ENCODE measurements at regions not wholly inside any gene's neighbourhood (a gene's known extent, or its start where the extent isn't known, plus 50 kb on each side); places are given as distances from the start of the nearest gene placed in this dataset.

DNA sequence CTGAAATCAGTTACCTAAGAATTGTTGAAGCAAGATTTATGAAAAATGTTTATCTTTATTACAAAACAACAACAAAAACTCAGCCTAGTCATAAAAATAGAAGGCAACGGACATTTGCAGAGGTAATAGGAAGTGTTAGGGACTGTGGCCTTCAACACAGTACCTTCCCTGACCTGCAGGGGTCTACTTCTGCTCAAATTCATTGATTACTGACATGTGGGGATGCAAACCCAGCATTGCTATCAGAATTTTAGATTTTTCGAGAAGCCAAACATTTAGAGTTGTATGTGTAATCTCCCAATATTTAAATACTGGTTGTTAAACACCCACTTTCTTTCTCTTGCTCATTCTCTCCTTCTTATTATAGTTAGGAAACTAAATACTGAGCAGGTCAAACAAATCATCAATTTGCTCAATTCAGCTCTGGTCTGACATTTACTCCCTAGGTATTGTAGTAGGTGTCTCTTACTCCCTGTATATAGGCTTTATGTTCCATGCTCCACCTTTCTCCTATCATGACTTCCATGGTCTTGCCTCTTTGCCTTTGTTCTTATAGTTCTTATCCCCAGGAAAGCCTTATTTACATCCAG lies 198.5 kb downstream of the UBE2E3 start:
- no peaks in the 10 kb centered on the region for H3K9me3 ChIP-seq (ENCODE audit: insufficient read depth, low read depth, low read length)
- Mint-ChIP-seq H3K36me3 (ENCODE audit: low read depth, unreplicated experiment) (no peaks in the 10 kb centered on the region), H3K27ac (ENCODE audit: unreplicated experiment) (no peak overlapping the region), H3K4me1 (ENCODE audit: low read depth, unreplicated experiment) (peaks cover 16% of the 10 kb centered on the region), H3K4me3 (ENCODE audit: unreplicated experiment) (no peak overlapping the region), H3K27me3 (ENCODE audit: low read depth, unreplicated experiment) (no peaks in the 10 kb centered on the region), H3K9me3 (ENCODE audit: unreplicated experiment) (no peaks in the 10 kb centered on the region)
- TF ChIP-seq EZH2 (IDR thresholded peaks at IDR 0.05; ENCODE audit: insufficient read depth, low read length): no peak
- TF ChIP-seq, protein P1, sequence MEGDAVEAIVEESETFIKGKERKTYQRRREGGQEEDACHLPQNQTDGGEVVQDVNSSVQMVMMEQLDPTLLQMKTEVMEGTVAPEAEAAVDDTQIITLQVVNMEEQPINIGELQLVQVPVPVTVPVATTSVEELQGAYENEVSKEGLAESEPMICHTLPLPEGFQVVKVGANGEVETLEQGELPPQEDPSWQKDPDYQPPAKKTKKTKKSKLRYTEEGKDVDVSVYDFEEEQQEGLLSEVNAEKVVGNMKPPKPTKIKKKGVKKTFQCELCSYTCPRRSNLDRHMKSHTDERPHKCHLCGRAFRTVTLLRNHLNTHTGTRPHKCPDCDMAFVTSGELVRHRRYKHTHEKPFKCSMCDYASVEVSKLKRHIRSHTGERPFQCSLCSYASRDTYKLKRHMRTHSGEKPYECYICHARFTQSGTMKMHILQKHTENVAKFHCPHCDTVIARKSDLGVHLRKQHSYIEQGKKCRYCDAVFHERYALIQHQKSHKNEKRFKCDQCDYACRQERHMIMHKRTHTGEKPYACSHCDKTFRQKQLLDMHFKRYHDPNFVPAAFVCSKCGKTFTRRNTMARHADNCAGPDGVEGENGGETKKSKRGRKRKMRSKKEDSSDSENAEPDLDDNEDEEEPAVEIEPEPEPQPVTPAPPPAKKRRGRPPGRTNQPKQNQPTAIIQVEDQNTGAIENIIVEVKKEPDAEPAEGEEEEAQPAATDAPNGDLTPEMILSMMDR (IDR thresholded peaks at IDR 0.05; ENCODE audit: insufficient read depth, low read depth, low read length): peak; percentile 47
- no peak overlapping the region for H3K27ac ChIP-seq (ENCODE audit: low read depth, low read length)
- no peaks in the 10 kb centered on the region for H3K4me1 ChIP-seq (ENCODE audit: insufficient read depth, low read length)
- no peaks in the 10 kb centered on the region for H3K36me3 ChIP-seq (ENCODE audit: insufficient read depth, low read length)
- no peak overlapping the region for H3K9ac ChIP-seq (ENCODE audit: low read length)
- no peak for FAIRE-seq
- no peak overlapping the region for H2AFZ ChIP-seq (ENCODE audit: low read depth, low read length)
- H3K27me3 ChIP-seq (ENCODE audit: insufficient read depth, low read length): no peaks in the 10 kb centered on the region
- DNase-seq (ENCODE audit: low read depth): no peak
- H3K79me2 ChIP-seq (ENCODE audit: insufficient read depth, low read length): no peaks in the 10 kb centered on the region
- H3K4me2 ChIP-seq (ENCODE audit: low read length): no peak overlapping the region
- H3K4me3 ChIP-seq (ENCODE audit: insufficient read depth, low read depth, low read length): no peak overlapping the region
- H4K20me1 ChIP-seq (ENCODE audit: insufficient read depth, low read length): no peaks in the 10 kb centered on the region

DNA sequence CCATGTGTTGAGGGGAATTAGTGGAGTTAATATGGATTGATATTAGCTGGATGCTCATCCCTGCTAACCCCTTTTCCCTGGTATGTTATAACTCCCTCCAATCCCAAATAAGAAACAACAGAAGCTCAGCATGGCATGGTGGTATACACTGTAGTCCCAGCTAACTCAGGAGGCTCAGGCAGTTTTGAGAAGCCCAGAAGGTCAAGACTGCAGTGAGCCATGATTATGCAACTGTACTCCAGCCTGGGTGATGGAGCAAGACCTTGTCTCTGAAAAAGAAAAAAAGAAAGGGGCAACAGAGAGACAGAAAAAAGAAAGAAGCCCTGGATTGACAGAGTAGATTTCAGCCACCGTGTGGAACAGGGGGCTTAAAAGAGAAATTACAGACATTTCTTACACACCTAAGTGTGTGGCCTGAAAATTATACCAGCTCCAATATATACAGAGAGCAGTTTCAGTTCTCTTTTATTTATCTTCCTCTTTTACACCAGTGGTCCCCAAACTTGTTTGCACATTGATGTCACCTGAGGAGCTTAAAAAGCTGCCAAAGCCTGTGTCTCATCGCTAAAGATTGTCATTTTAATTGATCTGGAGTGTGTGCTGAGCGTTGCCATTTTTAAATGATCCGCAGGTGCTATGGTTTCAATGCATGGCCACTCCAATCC lies 203.6 kb downstream of the UBE2E3 start:
- Histone ChIP-seq H3K79me2 (ENCODE audit: insufficient read depth, low read length) (no peaks in the 10 kb centered on the region), H3K27ac (ENCODE audit: low read depth, low read length) (no peak overlapping the region), H3K9me3 (ENCODE audit: insufficient read depth, low read depth, low read length) (no peaks in the 10 kb centered on the region), H4K20me1 (ENCODE audit: insufficient read depth, low read length) (no peaks in the 10 kb centered on the region), H3K36me3 (ENCODE audit: insufficient read depth, low read length) (no peaks in the 10 kb centered on the region), H2AFZ (ENCODE audit: low read depth, low read length) (no peak overlapping the region), H3K9ac (ENCODE audit: low read length) (no peak overlapping the region), H3K4me1 (ENCODE audit: insufficient read depth, low read length) (no peaks in the 10 kb centered on the region), H3K4me2 (ENCODE audit: low read length) (no peak overlapping the region), H3K4me3 (ENCODE audit: insufficient read depth, low read depth, low read length) (no peak overlapping the region), H3K27me3 (ENCODE audit: insufficient read depth, low read length) (no peaks in the 10 kb centered on the region)
- no peak for TF ChIP-seq EZH2 (IDR thresholded peaks at IDR 0.05; ENCODE audit: insufficient read depth, low read length)
- TF ChIP-seq, protein P1 (IDR thresholded peaks at IDR 0.05; ENCODE audit: insufficient read depth, low read depth, low read length): no peak
- no peaks in the 10 kb centered on the region for H3K27me3 Mint-ChIP-seq (ENCODE audit: low read depth, unreplicated experiment)
- no peaks in the 10 kb centered on the region for H3K9me3 Mint-ChIP-seq (ENCODE audit: unreplicated experiment)
- no peaks in the 10 kb centered on the region for H3K36me3 Mint-ChIP-seq (ENCODE audit: low read depth, unreplicated experiment)
- no peak overlapping the region for H3K4me3 Mint-ChIP-seq (ENCODE audit: unreplicated experiment)
- DNase-seq (ENCODE audit: low read depth) (no peak), FAIRE-seq (no peak)
- no peak overlapping the region for H3K27ac Mint-ChIP-seq (ENCODE audit: unreplicated experiment)
- no peaks in the 10 kb centered on the region for H3K4me1 Mint-ChIP-seq (ENCODE audit: low read depth, unreplicated experiment)

DNA sequence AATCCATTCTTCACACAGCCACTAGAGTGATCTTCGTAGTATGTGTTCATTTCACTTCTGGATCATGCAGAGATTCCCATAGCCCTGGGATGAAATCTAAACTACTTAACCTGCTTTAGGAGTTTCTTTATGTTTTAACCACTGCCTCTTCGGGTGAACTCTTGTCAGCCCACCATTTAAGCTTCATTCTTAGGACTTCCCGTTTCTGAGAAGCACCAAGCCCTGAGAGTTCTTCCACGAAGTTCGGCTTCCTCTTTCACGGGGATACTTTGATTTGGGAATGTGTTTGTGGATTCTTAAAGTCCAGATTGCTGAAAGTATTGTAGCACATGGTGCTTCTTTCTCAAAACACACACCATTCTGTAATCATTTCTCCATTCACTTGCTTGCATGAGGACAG lies 205.0 kb downstream of the UBE2E3 start:
- no peak overlapping the region for H3K27ac ChIP-seq (ENCODE audit: low read depth, low read length)
- H3K36me3 ChIP-seq (ENCODE audit: insufficient read depth, low read length): no peaks in the 10 kb centered on the region
- H3K4me1 Mint-ChIP-seq (ENCODE audit: low read depth, unreplicated experiment): no peaks in the 10 kb centered on the region
- H3K36me3 Mint-ChIP-seq (ENCODE audit: low read depth, unreplicated experiment): no peaks in the 10 kb centered on the region
- H3K9me3 ChIP-seq (ENCODE audit: insufficient read depth, low read depth, low read length): no peaks in the 10 kb centered on the region
- no peaks in the 10 kb centered on the region for H3K9me3 Mint-ChIP-seq (ENCODE audit: unreplicated experiment)
- no peaks in the 10 kb centered on the region for H3K79me2 ChIP-seq (ENCODE audit: insufficient read depth, low read length)
- TF ChIP-seq, protein P1 (IDR thresholded peaks at IDR 0.05; ENCODE audit: insufficient read depth, low read depth, low read length): no peak
- no peak for TF ChIP-seq EZH2 (IDR thresholded peaks at IDR 0.05; ENCODE audit: insufficient read depth, low read length)
- FAIRE-seq: no peak
- H3K4me2 ChIP-seq (ENCODE audit: low read length): no peak overlapping the region
- no peaks in the 10 kb centered on the region for H4K20me1 ChIP-seq (ENCODE audit: insufficient read depth, low read length)
- no peak for DNase-seq (ENCODE audit: low read depth)
- no peak overlapping the region for H3K4me3 ChIP-seq (ENCODE audit: insufficient read depth, low read depth, low read length)
- no peaks in the 10 kb centered on the region for H3K27me3 Mint-ChIP-seq (ENCODE audit: low read depth, unreplicated experiment)
- H2AFZ ChIP-seq (ENCODE audit: low read depth, low read length): no peak overlapping the region
- H3K4me1 ChIP-seq (ENCODE audit: insufficient read depth, low read length): no peaks in the 10 kb centered on the region
- no peaks in the 10 kb centered on the region for H3K27me3 ChIP-seq (ENCODE audit: insufficient read depth, low read length)
- H3K9ac ChIP-seq (ENCODE audit: low read length): no peak overlapping the region
- no peak overlapping the region for H3K27ac Mint-ChIP-seq (ENCODE audit: unreplicated experiment)
- H3K4me3 Mint-ChIP-seq (ENCODE audit: unreplicated experiment): no peak overlapping the region

Measured in astrocyte (in vitro differentiated cells and primary cell).